Lung microvascular endothelial cell (primary cell): ENCODE measurements at regions not wholly inside any gene's neighbourhood (a gene's known extent, or its start where the extent isn't known, plus 50 kb on each side); places are given as distances from the start of the nearest gene placed in this dataset.
A peak's percentile ranks its signal among the peaks of the same experiment; 100 is the strongest.

Experiments used
- DNase-seq, 2 donors: peaks; one replicate each; pipeline versions ENCODE4 v3.0.0 to v3.0.0-alpha.2; 2010; ENCODE audit warnings: low read depth in 2 of 2

DNA sequence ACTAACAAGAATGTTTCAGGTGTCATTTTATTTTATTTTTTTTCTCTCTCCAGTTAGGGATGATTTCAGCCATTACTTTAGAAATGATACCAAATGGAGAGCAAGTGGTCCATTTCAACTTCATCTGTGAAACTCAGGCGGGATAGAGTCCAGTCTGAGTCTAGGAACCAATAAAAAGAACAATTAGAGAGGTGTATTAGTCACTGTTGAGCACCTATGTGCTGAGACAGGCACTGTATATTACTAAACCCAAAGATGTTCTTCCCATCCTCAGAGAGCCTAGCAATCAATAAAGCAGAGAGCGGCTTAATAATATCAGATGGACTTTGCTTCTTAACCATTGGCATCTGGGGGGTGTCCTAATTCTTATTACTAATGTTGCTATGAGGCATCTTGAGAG, 410.3 kb upstream of the SLC24A2 start:
- no peak for DNase-seq

DNA sequence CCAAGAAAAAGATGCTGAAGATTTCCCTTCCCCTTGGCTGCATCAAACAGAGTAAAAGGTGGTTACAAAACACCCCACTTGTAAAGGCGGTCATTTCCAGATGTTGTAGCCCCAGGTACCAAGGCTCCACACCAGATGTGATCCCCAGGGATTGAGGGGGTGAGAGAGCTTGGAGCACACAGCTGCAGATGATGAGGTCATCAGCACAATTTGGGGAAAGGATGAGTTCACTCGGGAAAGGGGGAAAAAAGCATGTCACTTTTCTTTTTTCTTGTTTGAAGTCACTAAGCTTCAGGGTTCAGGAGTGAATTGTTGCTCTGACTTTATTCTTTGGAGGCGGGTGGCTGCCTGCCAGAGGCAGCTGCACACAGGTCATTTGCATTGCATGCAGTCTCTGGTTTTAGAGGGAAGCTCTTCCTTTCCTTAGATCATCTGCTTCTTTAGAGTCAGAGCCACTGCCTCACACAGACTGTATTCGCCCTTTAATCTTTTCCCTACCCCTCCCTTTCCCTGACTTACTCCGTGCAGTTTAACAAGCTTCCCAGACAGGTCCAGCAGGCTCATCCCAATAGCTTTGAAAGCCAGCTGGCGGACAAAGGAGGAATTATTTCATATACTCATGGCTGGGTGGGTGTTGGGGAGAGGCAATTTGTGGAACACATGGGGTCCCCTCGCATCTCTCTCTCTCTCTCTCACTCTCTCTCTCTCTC, 409.3 kb upstream of the SLC24A2 start:
- no peak for DNase-seq

DNA sequence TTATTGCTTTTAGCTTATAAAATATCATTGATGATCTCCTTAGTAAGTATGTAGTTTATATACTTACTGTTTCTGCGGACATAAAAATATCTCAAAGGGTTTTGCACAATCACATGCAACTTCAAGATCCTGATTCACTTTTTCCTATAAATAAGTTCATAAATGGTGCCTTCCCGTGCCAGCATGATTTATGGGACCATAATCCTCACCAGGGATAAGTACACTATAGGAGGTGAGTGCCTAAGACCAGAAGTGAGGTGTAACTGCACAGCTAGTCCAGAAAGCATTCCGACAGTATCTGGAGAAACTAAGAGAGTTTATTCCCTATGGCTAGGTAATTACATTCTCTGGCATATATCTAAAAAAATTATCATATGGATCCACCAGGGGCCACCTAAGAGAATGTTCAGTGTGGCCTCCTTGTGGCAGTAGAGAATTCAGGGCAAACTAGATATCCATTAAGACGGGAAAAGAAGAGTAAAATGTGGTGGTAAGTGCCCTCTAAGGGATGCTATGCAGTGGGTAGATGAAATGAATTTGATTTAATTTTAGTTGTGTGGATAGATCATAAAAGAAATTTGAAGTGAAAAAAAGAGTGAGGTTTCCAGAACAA, 402.5 kb upstream of the SLC24A2 start:
- DNase-seq = peak; percentile 6 to 10

DNA sequence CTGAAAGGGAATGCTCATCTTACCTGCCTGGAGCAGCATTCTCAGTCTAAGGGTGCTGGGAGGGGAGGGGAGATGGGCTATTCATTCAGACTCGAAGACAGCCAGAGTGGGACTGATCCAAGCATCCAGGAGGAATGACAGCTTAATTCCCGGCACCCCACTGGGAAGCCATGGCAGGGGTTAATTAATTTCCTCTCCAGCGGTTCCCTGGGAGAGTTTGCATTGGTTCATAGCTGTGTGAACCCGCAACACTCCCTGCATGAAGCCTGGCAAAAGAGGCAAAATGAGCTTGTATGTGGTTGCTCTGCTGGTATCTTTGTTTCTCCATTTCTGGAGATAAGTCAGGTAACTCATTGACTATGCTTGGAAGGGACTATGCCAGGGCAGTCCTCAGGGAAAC, 401.0 kb upstream of the SLC24A2 start:
- no peak for DNase-seq

DNA sequence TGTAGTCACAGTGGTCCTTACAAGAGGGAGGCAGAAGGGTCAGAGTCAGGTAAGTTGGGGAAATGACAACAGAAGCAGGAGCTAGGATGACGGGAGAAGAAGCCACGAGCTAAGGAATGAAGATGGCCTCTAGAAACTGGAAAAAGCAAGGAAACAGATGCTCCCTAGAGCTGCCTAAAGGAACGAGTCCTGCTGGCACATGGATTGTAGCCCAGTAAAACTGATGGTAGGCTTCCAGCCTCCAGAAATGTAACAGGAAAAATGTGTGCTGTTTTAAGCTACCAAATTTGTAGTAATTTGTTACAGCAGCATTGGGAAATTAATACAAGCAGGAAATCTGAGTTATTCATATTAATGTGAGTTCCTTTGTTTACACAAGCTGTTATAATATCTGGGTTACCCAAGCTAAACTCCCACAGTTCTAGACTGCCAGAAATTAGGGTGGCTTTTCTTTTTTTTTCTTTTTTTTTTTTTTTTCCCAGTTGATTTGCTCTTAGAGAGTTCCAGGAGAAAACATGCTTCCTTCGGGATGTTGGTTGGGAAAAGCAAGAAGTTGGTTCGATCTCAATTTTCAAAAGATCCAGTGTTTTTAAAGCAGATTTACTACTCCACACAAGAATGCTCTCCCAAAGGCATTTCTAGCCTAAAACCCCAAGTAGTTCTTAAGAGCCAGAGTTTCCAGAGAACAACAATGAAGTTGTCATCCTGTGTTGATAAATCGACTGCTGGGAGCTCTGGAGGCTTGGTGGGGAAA, 400.0 kb upstream of the SLC24A2 start:
- DNase-seq = no peak

DNA sequence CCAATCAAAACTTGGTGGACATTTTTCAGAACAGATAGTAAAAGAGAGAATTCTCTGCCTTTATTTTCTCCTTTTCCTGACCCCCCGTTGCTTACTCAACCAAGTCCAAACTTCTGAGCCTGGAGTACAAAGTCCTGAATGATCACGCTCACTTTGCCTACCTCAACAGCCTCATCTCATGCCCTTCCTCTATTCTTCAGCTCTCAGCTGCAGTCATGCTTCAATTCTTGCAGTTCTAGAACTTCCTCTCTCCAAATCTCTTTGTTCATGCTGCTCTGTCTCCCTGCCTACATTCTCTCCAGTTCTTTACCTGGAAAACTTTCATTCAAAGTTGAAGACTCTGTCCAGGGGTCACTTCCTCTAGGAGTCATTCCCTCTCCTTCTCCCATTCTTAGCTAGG, 398.5 kb upstream of the SLC24A2 start:
- no peak for DNase-seq

DNA sequence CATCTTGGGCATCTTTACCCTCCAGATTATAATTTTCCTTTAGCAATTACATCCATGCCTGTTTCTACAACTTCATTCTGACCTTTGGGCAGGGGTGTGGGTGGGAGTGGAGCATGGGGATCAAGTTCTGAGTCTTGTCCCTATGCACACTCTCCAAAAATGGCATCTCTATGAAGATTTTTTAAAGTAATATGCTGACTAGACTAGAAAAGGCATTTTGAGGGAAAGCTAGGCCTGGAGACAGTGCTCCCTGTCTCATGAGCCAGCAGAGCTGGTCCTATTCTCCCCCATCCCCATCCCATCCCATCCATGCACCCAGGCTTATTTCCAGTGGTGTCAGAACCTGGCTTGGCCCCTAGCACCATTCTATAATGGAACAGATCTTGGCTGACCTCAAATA, 398.0 kb upstream of the SLC24A2 start:
- no peak for DNase-seq

DNA sequence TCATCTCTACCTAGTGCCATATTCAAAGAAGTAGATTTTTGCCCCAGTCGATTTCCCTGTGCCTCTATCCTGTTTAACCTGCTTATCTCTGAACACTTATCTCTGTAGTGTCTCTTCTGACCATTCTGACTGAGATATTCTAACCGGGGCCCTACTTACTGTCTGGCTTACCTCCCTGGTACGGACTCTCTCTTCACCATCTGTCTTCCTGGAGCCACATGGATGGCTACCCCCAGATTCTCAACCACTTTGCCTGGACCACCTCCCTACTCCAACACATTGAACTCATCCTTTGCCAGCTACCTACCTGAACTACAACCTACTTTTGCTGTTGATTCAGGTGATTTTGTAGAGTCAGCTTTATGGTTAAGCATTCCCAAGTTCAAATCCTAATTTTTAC, 397.4 kb upstream of the SLC24A2 start:
- no peak for DNase-seq

DNA sequence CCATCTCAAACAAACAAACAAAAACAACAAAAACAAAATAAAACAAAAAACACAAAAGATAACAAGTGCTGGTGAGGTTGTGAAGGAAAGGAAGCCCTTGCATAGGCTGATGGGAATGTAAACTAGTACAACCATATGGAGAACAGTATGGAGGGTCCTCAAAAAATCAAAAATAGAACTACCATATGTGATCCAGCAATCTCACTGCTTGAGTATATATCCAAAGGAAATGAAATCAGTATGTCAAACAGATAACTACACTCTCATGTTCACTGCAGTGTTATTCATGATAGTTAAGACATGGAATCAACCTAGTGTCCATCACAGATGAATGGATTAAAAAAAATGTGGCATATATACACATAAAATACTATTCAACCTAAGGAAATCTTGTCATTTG, 395.7 kb upstream of the SLC24A2 start:
- DNase-seq = no peak

DNA sequence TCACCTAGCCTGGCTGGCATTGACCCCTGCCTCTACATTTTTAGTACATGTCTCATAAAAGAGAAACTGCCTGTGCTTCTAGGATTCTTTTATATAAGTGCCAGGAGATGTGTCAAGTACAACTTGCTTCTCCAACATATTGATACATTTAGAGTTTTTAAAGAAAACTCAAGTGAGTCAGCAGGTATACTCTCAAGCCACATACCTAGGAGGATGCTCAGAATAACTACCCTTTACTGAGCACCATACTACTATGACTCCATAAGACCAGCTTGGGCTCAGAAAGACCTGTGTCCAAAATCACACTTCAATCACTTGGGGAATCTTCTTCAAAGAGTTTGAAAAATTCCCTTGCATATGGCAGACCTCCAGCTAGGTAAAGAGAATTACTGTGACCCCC, 389.8 kb upstream of the SLC24A2 start:
- no peak for DNase-seq

DNA sequence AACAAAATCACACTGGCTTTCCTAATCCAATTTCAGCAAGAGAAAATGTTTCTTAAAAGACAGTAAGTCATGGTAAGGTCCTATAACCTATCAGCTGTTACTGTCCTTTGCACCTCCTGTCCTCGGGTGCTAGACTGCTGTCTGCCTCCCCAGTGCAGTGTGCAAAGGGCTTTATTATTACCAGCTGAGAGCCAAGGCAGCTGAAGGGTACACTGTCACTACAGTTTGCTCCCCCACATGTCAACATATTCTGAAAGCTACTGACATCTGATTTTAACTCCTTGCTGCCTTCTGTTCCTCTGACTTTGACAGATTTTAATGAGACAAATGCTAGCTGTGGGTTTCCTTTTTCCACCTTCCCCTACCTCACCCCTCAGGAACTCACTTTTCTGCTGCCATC, 389.4 kb upstream of the SLC24A2 start:
- DNase-seq = no peak

DNA sequence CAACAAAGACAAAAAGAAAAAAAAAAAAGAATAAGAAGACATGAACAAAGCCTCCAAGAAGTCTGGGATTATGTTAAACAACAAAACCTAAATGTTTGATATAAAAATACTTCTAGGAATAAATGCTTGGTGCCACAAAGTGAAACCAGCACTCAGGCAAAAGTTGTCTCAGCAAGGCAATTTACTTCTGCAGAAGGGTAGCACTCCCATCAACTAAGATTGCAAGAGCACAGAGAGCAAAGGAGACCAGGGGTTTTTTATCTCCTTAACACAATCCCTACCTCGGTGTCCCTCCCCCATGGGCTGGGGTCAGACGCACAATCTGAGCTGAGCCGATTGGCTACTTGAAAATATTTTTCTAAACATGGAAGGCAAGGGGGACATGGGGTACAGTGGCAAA, 381.3 kb upstream of the SLC24A2 start:
- DNase-seq = no peak

DNA sequence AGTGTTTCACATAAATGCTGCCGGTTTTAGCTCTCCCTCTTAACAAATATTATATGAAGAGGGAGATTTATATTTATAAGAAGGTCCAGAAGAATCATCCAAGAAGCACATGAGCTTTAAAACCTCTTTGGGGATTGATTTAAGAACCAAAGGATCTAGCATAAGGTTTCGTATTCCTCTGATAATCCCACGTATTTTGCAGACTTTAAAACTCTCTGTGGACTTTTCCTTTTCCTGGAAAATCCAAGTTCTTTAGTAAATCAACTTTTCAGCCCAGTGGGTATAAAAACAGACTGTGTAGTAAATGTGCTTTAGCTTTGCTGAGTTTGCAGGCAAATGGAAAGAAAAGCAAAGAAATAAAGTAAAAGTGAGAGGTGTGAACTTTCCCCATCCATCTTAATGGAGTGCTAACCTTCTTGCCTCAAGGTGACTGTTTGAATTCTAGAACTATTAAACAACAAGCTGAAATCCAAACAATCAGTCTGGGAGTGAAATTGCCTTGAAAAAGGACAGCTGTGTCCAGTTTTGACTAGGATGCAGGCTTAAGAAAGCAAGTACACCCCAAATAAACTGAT, 363.4 kb upstream of the SLC24A2 start:
- DNase-seq = no peak

DNA sequence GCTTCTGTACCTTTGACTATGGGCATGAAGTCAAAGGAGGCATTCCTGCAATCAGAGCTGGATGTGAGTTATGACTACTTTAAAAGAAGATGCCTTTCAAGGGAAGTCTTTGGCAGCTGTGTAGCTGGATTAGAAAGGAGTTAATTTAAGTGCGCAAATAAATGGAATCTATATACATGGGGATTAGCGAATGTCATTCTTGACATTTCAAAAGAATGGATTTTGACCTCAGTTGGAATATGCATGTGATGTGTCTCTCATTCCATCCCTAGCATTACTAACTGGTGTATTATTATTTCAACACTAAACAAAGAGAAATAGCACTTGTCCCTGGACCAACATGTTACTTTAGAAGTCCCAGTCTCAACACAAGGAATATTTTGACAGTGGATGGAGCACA, 359.6 kb upstream of the SLC24A2 start:
- DNase-seq = no peak

DNA sequence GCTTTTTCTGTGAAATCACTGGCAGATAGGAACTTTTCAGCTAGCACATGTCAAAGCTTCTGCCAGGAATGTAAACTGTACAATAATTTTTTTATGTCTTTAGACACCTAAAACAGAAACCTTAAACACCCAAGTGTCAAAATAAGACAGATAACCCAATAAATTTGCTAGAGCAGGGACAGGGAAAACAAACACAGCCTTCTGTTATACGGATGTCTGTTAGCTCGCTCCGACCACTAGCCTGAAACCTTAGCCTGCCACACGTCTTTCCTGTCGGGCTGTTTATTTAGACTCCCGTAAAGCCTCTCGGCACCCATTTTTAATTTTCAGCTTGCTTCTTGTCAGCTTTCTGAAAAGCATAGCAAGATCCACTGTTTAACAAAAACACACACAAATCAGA, 355.4 kb upstream of the SLC24A2 start:
- peak in 1 of 2 donors; percentile 7 for DNase-seq

DNA sequence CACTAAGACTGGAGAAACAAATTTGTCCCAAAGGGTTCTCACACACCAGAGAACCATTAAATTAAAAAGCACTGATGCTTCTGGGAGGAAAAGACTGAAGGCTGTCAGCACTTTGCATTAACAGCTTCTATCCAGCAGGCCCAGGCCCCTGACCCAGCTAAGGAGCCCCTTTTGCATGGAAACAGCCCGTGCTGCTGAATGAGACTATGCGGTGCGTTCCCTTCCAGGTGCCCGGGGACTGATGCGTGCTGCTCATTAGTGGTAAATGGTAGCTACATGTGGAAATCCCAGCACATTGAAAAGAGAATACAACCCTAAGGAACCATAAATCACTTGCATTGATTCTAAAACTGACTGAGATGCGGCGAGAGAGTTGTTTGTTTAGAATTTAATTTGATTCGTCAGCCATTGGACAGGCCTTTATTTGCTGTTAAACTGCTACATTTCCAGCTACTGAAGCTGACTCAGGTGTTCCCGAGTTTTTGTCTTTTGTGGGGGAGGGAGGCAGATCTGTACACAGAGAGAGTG, 351.0 kb upstream of the SLC24A2 start:
- DNase-seq = no peak

DNA sequence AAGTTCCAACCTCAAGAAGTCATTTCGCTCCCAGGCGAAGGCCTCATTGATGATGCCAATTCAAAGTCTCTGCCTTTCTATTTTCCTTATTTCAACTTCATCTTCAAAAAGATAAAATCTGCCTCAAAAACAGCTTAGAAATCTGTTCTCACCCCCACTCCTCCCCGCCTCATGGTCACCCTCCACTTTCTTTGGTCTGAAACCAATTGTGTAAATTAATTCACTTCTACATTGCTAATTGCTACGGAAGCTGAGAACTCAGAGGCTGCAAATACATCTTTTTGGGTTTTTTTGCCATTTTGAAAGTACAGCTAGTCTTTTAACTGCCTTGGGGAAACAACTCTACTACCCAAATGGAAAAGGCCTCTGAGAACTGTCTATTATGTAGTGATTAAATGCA, 350.0 kb upstream of the SLC24A2 start:
- DNase-seq = no peak

DNA sequence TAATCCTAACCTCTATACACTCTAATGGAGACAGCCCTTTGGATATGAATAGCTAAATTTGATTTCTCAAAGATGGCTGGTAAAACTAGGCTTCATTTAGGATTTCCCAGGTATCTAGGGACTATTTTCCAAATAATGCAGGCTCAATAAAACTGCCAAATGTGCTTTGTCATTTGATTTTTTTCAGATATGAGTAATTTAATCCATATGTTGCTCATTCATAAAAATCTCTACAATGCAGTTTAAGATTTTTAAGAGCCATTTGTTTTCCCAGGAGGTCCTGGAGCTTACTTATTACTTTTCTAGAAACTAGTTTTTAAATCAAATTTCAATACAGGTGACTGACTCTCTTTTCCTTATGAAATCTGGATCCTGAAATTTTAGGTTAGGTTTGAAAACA, 349.3 kb upstream of the SLC24A2 start:
- no peak for DNase-seq

DNA sequence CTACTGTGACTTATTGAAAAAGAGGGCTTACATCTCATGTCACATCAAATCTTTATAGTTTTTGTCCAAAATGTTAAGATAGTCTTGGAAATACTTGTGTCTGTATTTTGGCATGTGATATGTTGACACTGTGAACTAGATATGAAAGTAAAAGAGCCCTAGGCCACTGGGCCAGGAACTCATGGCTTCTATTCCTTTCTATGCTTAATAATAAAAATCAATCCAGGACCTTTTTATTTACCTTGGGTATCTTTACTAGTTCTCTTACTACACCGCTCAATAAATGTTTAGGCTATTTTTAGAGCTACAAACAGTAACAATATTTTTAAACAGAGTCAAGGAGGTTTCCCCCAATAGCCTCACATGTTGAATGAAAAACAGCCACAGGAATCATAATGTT, 348.6 kb upstream of the SLC24A2 start:
- no peak for DNase-seq

DNA sequence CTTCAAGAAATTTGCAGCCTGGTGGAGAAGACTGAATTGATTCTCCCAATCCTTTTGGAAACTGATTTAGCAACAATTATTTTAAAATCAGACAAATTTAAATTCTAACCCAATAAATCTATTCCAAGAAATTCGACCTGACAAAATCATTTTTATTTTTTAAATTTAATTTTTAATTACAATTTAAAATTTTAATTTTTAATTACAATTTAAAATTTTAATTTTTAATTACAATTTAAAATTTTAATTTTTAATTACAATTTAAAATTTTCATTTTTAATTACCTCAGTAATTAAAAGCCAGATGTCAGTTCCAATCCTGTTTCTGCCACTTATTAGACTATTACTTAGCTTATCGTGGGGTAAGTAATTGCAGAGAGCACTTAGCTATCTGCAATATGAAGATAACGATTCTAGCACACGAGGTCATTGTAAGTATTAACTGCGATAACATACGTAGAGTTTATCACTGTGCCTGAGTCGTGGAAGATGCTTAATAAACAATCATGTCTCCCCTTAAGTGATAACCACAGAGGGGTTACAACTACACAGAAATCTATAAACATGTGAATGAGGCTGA, 346.4 kb upstream of the SLC24A2 start:
- no peak for DNase-seq

DNA sequence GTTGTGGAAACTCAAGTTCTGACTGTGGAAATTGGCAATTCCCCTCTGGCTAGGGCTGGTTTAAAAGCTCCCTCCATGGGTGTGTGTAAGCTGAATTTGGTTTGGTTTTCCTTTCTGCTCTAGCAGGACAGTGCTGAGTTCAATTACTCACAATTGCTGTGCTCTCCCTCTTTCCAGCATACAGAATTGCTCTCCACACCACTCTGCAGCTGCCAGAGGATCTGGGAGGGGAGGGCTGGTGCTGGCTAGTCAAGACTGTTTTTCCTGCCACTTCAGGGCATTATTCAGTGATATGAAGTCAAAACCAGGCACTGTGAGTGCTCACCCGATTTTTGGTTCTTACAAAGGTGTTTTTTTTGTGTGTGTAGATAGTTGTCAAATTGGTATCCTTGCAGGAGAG, 336.9 kb upstream of the SLC24A2 start:
- no peak for DNase-seq

DNA sequence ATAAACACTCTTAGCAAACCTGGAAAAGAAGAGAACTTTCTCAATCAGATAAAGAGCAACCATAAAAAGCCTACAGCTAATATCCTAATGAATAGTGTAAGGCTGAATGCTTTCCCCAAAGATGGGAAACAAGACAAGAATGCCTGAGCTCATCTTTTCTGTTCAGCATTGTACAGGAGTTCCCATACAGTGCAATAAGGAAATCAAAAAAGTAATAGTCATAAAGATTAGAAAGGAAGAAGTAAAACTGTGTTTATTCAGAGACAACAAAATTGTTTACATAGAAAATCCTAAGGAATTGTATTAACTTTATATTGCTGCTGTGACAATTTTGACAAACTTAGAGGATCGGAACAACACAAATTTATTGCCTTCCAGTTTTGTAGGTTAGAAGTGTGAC, 330.7 kb upstream of the SLC24A2 start:
- no peak for DNase-seq
